Cerebellar cortex (tissue), 1 donor: ENCODE measurements at regions not wholly inside any gene's neighbourhood (a gene's known extent, or its start where the extent isn't known, plus 50 kb on each side); places are given as distances from the start of the nearest gene placed in this dataset.

Experiments
- DNase-seq: peaks from one replicate; pipeline ENCODE4 v3.0.0-alpha.2; 2015; ENCODE audit warnings: low spot score

GRCh38 chr3:182462152-182462551 is 331.2 kb upstream of the ATP11B start:
- DNase-seq, result no peak

GRCh38 chr3:182464513-182465145 is 328.7 kb upstream of the ATP11B start:
- DNase-seq, result no peak

GRCh38 chr3:182465301-182466185 is 327.8 kb upstream of the ATP11B start:
- DNase-seq, result no peak

GRCh38 chr3:182469086-182469485 is 324.2 kb upstream of the ATP11B start:
- DNase-seq, result no peak

- DNase-seq, result no peak
These were observed 323.1 kb upstream of the ATP11B start for GRCh38 chr3:182470187-182470586.

- DNase-seq, result no peak
These were observed 320.1 kb upstream of the ATP11B start for GRCh38 chr3:182473191-182473710.

GRCh38 chr3:182478369-182478768 is 314.9 kb upstream of the ATP11B start:
- DNase-seq, result no peak

- DNase-seq, result no peak
These were observed 313.6 kb upstream of the ATP11B start for GRCh38 chr3:182479419-182480336.

GRCh38 chr3:182482705-182483104 is 310.6 kb upstream of the ATP11B start:
- no peak for DNase-seq

- DNase-seq, result no peak
These were observed 308.6 kb upstream of the ATP11B start for GRCh38 chr3:182484682-182485081.

- no peak for DNase-seq
These were observed 308.0 kb upstream of the ATP11B start for GRCh38 chr3:182485301-182485700.

- DNase-seq, result no peak
These were observed 306.8 kb upstream of the ATP11B start for GRCh38 chr3:182486463-182486862.

- no peak for DNase-seq
These were observed 306.2 kb upstream of the ATP11B start for GRCh38 chr3:182487143-182487542.

GRCh38 chr3:182487611-182488010 is 305.7 kb upstream of the ATP11B start:
- DNase-seq, result no peak

GRCh38 chr3:182490596-182491491 is 302.5 kb upstream of the ATP11B start:
- DNase-seq, result peak; percentile 21

- no peak for DNase-seq
These were observed 301.7 kb upstream of the ATP11B start for GRCh38 chr3:182491577-182491976.

- no peak for DNase-seq
These were observed 300.8 kb upstream of the ATP11B start for GRCh38 chr3:182492536-182492935.

- DNase-seq, result no peak
These were observed 293.0 kb upstream of the ATP11B start for GRCh38 chr3:182500289-182500688.

GRCh38 chr3:182501856-182502255 is 291.4 kb upstream of the ATP11B start:
- no peak for DNase-seq

- DNase-seq, result no peak
These were observed 289.9 kb upstream of the ATP11B start for GRCh38 chr3:182503401-182503800.
